ENCODE measurements at regions not wholly inside any gene's neighbourhood (a gene's known extent, or its start where the extent isn't known, plus 50 kb on each side); places are given as distances from the start of the nearest gene placed in this dataset.

- Histone ChIP-seq H3K9me3 (no peaks in the 10 kb centered on the region), H3K27ac (no peak overlapping the region), H3K4me1 (no peaks in the 10 kb centered on the region), H3K27me3 (no peaks in the 10 kb centered on the region), H3K4me3 (no peak overlapping the region), H3K36me3 (no peaks in the 10 kb centered on the region), H3K9ac (ENCODE audit: low read depth in 2 of 2, low read length in 2 of 2) (no peak overlapping the region)
- DNase-seq, result no peak
- no peak for TF ChIP-seq CTCF (IDR thresholded peaks at IDR 0.05)
- intact Hi-C loops (cut with DNase I), result no loop called here
These were observed 553.7 kb downstream of the TUSC7 start for GRCh38 chr3:117263270-117263669.

- Histone ChIP-seq H3K36me3 (no peaks in the 10 kb centered on the region), H3K4me1 (no peaks in the 10 kb centered on the region), H3K4me3 (no peak overlapping the region), H3K27me3 (no peaks in the 10 kb centered on the region), H3K9ac (ENCODE audit: low read depth in 2 of 2, low read length in 2 of 2) (no peak overlapping the region), H3K27ac (no peak overlapping the region), H3K9me3 (no peaks in the 10 kb centered on the region)
- intact Hi-C loops (cut with DNase I), result no loop called here
- no peak for TF ChIP-seq CTCF (IDR thresholded peaks at IDR 0.05)
- no peak for DNase-seq
These were observed 554.2 kb downstream of the TUSC7 start for GRCh38 chr3:117263745-117264144.

- no peak for DNase-seq
- Histone ChIP-seq H3K4me1 (no peaks in the 10 kb centered on the region), H3K9me3 (no peaks in the 10 kb centered on the region), H3K27me3 (no peaks in the 10 kb centered on the region), H3K36me3 (no peaks in the 10 kb centered on the region), H3K27ac (no peak overlapping the region), H3K9ac (ENCODE audit: low read depth in 2 of 2, low read length in 2 of 2) (no peak overlapping the region), H3K4me3 (no peak overlapping the region)
- no peak for TF ChIP-seq CTCF (IDR thresholded peaks at IDR 0.05)
- intact Hi-C loops (cut with DNase I), result no loop called here
These were observed 554.8 kb downstream of the TUSC7 start for GRCh38 chr3:117264204-117264994.

- no peaks in the 10 kb centered on the region for H3K4me1 ChIP-seq
- intact Hi-C loops (cut with DNase I), result no loop called here
These were observed 557.2 kb downstream of the TUSC7 start for GRCh38 chr3:117266806-117267205.

GRCh38 chr3:117268318-117268717, 558.7 kb downstream of the TUSC7 start:
- Histone ChIP-seq H3K27ac (no peak overlapping the region), H3K4me3 (no peak overlapping the region), H3K4me1 (no peaks in the 10 kb centered on the region), H3K9me3 (no peaks in the 10 kb centered on the region), H3K36me3 (no peaks in the 10 kb centered on the region), H3K9ac (ENCODE audit: low read depth in 2 of 2, low read length in 2 of 2) (no peak overlapping the region), H3K27me3 (no peaks in the 10 kb centered on the region)
- no peak for DNase-seq
- TF ChIP-seq CTCF (IDR thresholded peaks at IDR 0.05), result no peak
- intact Hi-C loops (cut with DNase I), result no loop called here

More at GRCh38 chr3:117266806-117267205, 557.2 kb downstream of the TUSC7 start:
- TF ChIP-seq CTCF (IDR thresholded peaks at IDR 0.05), result no peak
- Histone ChIP-seq H3K4me3 (no peak overlapping the region), H3K9me3 (no peaks in the 10 kb centered on the region), H3K27me3 (no peaks in the 10 kb centered on the region), H3K27ac (no peak overlapping the region), H3K9ac (ENCODE audit: low read depth in 2 of 2, low read length in 2 of 2) (no peak overlapping the region), H3K36me3 (no peaks in the 10 kb centered on the region)
- DNase-seq, result no peak

All from colonic mucosa (tissue), 4 donors.